ENCODE measurements at regions not wholly inside any gene's neighbourhood (a gene's known extent, or its start where the extent isn't known, plus 50 kb on each side); places are given as distances from the start of the nearest gene placed in this dataset.

GRCh38 chr1:159641221-159641620, 53.6 kb downstream of the APCS start:
- no peak for ATAC-seq
- TF ChIP-seq, protein P1, sequence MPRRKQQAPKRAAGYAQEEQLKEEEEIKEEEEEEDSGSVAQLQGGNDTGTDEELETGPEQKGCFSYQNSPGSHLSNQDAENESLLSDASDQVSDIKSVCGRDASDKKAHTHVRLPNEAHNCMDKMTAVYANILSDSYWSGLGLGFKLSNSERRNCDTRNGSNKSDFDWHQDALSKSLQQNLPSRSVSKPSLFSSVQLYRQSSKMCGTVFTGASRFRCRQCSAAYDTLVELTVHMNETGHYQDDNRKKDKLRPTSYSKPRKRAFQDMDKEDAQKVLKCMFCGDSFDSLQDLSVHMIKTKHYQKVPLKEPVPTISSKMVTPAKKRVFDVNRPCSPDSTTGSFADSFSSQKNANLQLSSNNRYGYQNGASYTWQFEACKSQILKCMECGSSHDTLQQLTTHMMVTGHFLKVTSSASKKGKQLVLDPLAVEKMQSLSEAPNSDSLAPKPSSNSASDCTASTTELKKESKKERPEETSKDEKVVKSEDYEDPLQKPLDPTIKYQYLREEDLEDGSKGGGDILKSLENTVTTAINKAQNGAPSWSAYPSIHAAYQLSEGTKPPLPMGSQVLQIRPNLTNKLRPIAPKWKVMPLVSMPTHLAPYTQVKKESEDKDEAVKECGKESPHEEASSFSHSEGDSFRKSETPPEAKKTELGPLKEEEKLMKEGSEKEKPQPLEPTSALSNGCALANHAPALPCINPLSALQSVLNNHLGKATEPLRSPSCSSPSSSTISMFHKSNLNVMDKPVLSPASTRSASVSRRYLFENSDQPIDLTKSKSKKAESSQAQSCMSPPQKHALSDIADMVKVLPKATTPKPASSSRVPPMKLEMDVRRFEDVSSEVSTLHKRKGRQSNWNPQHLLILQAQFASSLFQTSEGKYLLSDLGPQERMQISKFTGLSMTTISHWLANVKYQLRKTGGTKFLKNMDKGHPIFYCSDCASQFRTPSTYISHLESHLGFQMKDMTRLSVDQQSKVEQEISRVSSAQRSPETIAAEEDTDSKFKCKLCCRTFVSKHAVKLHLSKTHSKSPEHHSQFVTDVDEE (CRISPR knock-in tag; IDR thresholded peaks at IDR 0.05) = no peak
- TF ChIP-seq, protein P2, sequence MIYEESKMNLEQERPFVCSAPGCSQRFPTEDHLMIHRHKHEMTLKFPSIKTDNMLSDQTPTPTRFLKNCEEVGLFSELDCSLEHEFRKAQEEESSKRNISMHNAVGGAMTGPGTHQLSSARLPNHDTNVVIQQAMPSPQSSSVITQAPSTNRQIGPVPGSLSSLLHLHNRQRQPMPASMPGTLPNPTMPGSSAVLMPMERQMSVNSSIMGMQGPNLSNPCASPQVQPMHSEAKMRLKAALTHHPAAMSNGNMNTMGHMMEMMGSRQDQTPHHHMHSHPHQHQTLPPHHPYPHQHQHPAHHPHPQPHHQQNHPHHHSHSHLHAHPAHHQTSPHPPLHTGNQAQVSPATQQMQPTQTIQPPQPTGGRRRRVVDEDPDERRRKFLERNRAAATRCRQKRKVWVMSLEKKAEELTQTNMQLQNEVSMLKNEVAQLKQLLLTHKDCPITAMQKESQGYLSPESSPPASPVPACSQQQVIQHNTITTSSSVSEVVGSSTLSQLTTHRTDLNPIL (CRISPR knock-in tag; IDR thresholded peaks at IDR 0.05; ENCODE audit: low read depth) = no peak
- TF ChIP-seq TCF4 (CRISPR knock-in tag; IDR thresholded peaks at IDR 0.05; ENCODE audit: borderline replicate concordance) = no peak
- no peak for TF ChIP-seq ZC3H10 (CRISPR knock-in tag; IDR thresholded peaks at IDR 0.05)
- TF ChIP-seq TOX (CRISPR knock-in tag; IDR thresholded peaks at IDR 0.05; ENCODE audit: borderline replicate concordance) = no peak
- no peak for TF ChIP-seq PPARA (CRISPR knock-in tag; IDR thresholded peaks at IDR 0.05; ENCODE audit: borderline replicate concordance)

- ATAC-seq = no peak
- TF ChIP-seq, protein P3, sequence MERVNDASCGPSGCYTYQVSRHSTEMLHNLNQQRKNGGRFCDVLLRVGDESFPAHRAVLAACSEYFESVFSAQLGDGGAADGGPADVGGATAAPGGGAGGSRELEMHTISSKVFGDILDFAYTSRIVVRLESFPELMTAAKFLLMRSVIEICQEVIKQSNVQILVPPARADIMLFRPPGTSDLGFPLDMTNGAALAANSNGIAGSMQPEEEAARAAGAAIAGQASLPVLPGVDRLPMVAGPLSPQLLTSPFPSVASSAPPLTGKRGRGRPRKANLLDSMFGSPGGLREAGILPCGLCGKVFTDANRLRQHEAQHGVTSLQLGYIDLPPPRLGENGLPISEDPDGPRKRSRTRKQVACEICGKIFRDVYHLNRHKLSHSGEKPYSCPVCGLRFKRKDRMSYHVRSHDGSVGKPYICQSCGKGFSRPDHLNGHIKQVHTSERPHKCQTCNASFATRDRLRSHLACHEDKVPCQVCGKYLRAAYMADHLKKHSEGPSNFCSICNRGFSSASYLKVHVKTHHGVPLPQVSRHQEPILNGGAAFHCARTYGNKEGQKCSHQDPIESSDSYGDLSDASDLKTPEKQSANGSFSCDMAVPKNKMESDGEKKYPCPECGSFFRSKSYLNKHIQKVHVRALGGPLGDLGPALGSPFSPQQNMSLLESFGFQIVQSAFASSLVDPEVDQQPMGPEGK (CRISPR knock-in tag; IDR thresholded peaks at IDR 0.05; ENCODE audit: borderline replicate concordance) = no peak
Measured at GRCh38 chr1:159646687-159647086, 59.1 kb downstream of the APCS start.

DNA sequence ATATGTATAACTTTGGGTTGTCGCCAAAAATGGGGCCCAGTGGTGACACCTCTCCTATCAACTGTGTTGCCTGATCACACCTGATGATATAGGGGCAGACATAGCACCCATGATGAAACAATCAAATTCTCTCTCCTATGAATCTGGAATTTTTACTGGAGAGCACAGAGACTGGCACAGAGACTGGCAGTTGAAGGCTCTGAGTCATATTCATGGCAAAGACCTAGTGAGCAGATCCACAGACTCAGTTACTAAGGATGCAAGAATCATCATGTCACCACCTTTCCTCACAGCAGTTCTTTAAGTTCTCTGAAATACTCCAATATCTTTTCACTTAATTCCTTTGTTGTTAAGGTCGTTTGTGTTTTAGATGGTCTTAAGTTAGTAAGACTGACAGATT, 60.0 kb downstream of the APCS start:
- ATAC-seq = no peak
- TF ChIP-seq ZFP30 (CRISPR knock-in tag; IDR thresholded peaks at IDR 0.05) (no peak), ZNF70 (CRISPR knock-in tag; IDR thresholded peaks at IDR 0.05) (no peak), GLIS3 (CRISPR knock-in tag; IDR thresholded peaks at IDR 0.05) (no peak), ZFP3 (CRISPR knock-in tag; IDR thresholded peaks at IDR 0.05) (no peak), RARB (CRISPR knock-in tag; IDR thresholded peaks at IDR 0.05) (no peak)
- TF ChIP-seq, protein P1 (CRISPR knock-in tag; IDR thresholded peaks at IDR 0.05) = no peak

GRCh38 chr1:159652506-159652905, 61.9 kb downstream of the CRP start:
- TF ChIP-seq RARB (CRISPR knock-in tag; IDR thresholded peaks at IDR 0.05) (no peak), TOX (CRISPR knock-in tag; IDR thresholded peaks at IDR 0.05; ENCODE audit: borderline replicate concordance) (no peak), ISL1 (CRISPR knock-in tag; IDR thresholded peaks at IDR 0.05) (no peak), ZNF565 (CRISPR knock-in tag; conservative IDR thresholded peaks at IDR 0.05; ENCODE audit: low read depth) (no peak), ZC3H10 (CRISPR knock-in tag; IDR thresholded peaks at IDR 0.05) (no peak), OSR1 (CRISPR knock-in tag; IDR thresholded peaks at IDR 0.05) (no peak), TCF4 (CRISPR knock-in tag; IDR thresholded peaks at IDR 0.05; ENCODE audit: borderline replicate concordance) (no peak), ZNF8 (CRISPR knock-in tag; IDR thresholded peaks at IDR 0.05) (no peak), SNAI2 (CRISPR knock-in tag; IDR thresholded peaks at IDR 0.05) (no peak), ZNF70 (CRISPR knock-in tag; IDR thresholded peaks at IDR 0.05) (no peak), ARNTL (CRISPR knock-in tag; IDR thresholded peaks at IDR 0.05; ENCODE audit: borderline replicate concordance, low read depth) (no peak), ESRRG (CRISPR knock-in tag; IDR thresholded peaks at IDR 0.05) (no peak), CSDC2 (CRISPR knock-in tag; IDR thresholded peaks at IDR 0.05) (no peak), BACH2 (CRISPR knock-in tag; IDR thresholded peaks at IDR 0.05; ENCODE audit: borderline replicate concordance) (no peak), ZFP30 (CRISPR knock-in tag; IDR thresholded peaks at IDR 0.05) (no peak), GLIS3 (CRISPR knock-in tag; IDR thresholded peaks at IDR 0.05) (no peak)
- TF ChIP-seq, protein P1 (CRISPR knock-in tag; IDR thresholded peaks at IDR 0.05) = no peak
- TF ChIP-seq, protein P3 (CRISPR knock-in tag; IDR thresholded peaks at IDR 0.05; ENCODE audit: borderline replicate concordance) = no peak
- TF ChIP-seq, protein P2 (CRISPR knock-in tag; IDR thresholded peaks at IDR 0.05; ENCODE audit: low read depth) = no peak
- no peak for ATAC-seq

All from SK-N-SH treated with all-trans-retinoic acid at 6 μM for 48 hours (cell line).